Activated CD8-positive, alpha-beta T cell treated with anti-CD3 and anti-CD28 coated beads for 36 hours (primary cell): ENCODE measurements at regions not wholly inside any gene's neighbourhood (a gene's known extent, or its start where the extent isn't known, plus 50 kb on each side); places are given as distances from the start of the nearest gene placed in this dataset.

Experiments
- ATAC-seq: fragments of 200-7000 bp; cut with Tn5 transposase; one replicate; pipeline ENCODE4 v1.10.0; 2021; ENCODE audit warnings: mild to moderate bottlenecking, moderate library complexity
- CTCF ChIA-PET: fragments of 350-600 bp; sonication (Branson Sonifier 250); formaldehyde crosslinking; loops from one replicate; lab custom pipeline; 2021; ENCODE audit warnings: antibody characterized with exemption; lab: Charles Lee
- POLR2A ChIA-PET: fragments of 350-600 bp; sonication (Branson Sonifier 250); formaldehyde crosslinking; loops from one replicate; lab custom pipeline; 2021; ENCODE audit warnings: antibody characterized with exemption; lab: Charles Lee
- DNase-seq: peaks from one replicate; pipeline ENCODE4 v3.0.0-alpha.2; 2020
- H3K27ac Mint-ChIP-seq: one replicate; pipeline ENCODE4 v1.8.0; 2021; ENCODE audit warnings: mild to moderate bottlenecking, mixed read lengths
- H3K27me3 Mint-ChIP-seq: one replicate; pipeline ENCODE4 v1.8.0; 2021; ENCODE audit warnings: mixed read lengths
- H3K36me3 Mint-ChIP-seq: one replicate; pipeline ENCODE4 v1.8.0; 2021; ENCODE audit warnings: low read depth, mixed read lengths
- H3K4me1 Mint-ChIP-seq: one replicate; pipeline ENCODE4 v1.8.0; 2021; ENCODE audit warnings: low read depth, mixed read lengths
- H3K4me3 Mint-ChIP-seq: one replicate; pipeline ENCODE4 v1.8.0; 2021; ENCODE audit warnings: mild to moderate bottlenecking, moderate library complexity, mixed read lengths
- H3K9me3 Mint-ChIP-seq: one replicate; pipeline ENCODE4 v1.8.0; 2021; ENCODE audit warnings: mixed read lengths
- CTCF ChIP-seq: fragments of 200-600 bp; IDR thresholded peaks from one replicate; pipeline ENCODE4 v1.8.0; 2022; ENCODE audit warnings: antibody characterized with exemption, mild to moderate bottlenecking
- intact Hi-C: fragments of 100-400 bp; cut with micrococcal nuclease; formaldehyde crosslinking; loops from one replicate; pipeline ENCODE4 v1.10.0; 2022

GRCh38 chr15:80317389-80318182 lies 65.6 kb upstream of the CTXND1 start:
- H3K27ac Mint-ChIP-seq, result no peak overlapping the region
- no peaks in the 10 kb centered on the region for H3K9me3 Mint-ChIP-seq
- TF ChIP-seq CTCF, result no peak
- DNase-seq (peak; percentile 2), ATAC-seq (no peak)
- no peaks in the 10 kb centered on the region for H3K36me3 Mint-ChIP-seq
- ChIA-PET POLR2A (no interaction called here), CTCF (no interaction called here)
- intact Hi-C loops, result no loop called here
- H3K4me1 Mint-ChIP-seq, result no peaks in the 10 kb centered on the region
- H3K4me3 Mint-ChIP-seq, result no peak overlapping the region
- peaks cover 12% of the 10 kb centered on the region for H3K27me3 Mint-ChIP-seq

- intact Hi-C loops, result no loop called here
- H3K27ac Mint-ChIP-seq, result no peak overlapping the region
- CTCF ChIA-PET, result interaction anchor here (0.9 to 1.1 kb wide), 2 partner anchors 13 to 46 kb away, joined by 3 read pairs; no protein-coding TSS in a partner anchor
- no peak for ATAC-seq
- TF ChIP-seq CTCF, result no peak
- H3K27me3 Mint-ChIP-seq, result peaks cover 9% of the 10 kb centered on the region
- H3K9me3 Mint-ChIP-seq, result peaks cover under 1% of the 10 kb centered on the region
- no peaks in the 10 kb centered on the region for H3K36me3 Mint-ChIP-seq
- no peak overlapping the region for H3K4me3 Mint-ChIP-seq
- POLR2A ChIA-PET, result no interaction called here
- no peak for DNase-seq
- no peaks in the 10 kb centered on the region for H3K4me1 Mint-ChIP-seq
These were observed 69.8 kb upstream of the CTXND1 start for GRCh38 chr15:80321853-80322252.

- Mint-ChIP-seq H3K36me3 (no peaks in the 10 kb centered on the region), H3K4me1 (no peaks in the 10 kb centered on the region), H3K27ac (no peak overlapping the region), H3K4me3 (no peak overlapping the region), H3K27me3 (peaks cover 9% of the 10 kb centered on the region), H3K9me3 (peaks cover 1% of the 10 kb centered on the region)
- no peak for TF ChIP-seq CTCF
- intact Hi-C loops, result no loop called here
- ATAC-seq, result no peak
- CTCF ChIA-PET, result no interaction called here
- POLR2A ChIA-PET, result interaction anchor here (0.9 kb wide), 1 partner anchor 48 kb away, joined by 3 read pairs; no protein-coding TSS in a partner anchor
- no peak for DNase-seq
These were observed 71.3 kb upstream of the CTXND1 start for GRCh38 chr15:80323285-80323684.

GRCh38 chr15:80324545-80325080 lies 72.6 kb upstream of the CTXND1 start:
- intact Hi-C loops, result no loop called here
- no peaks in the 10 kb centered on the region for H3K36me3 Mint-ChIP-seq
- ChIA-PET CTCF (no interaction called here), POLR2A (interaction anchor here (0.5 kb wide), 1 partner anchor 1058 kb away, joined by 3 read pairs; no protein-coding TSS in a partner anchor)
- peaks cover 1% of the 10 kb centered on the region for H3K9me3 Mint-ChIP-seq
- no peak overlapping the region for H3K4me3 Mint-ChIP-seq
- no peak for ATAC-seq
- peaks cover 10% of the 10 kb centered on the region for H3K27me3 Mint-ChIP-seq
- no peak overlapping the region for H3K27ac Mint-ChIP-seq
- DNase-seq, result no peak
- TF ChIP-seq CTCF, result no peak
- H3K4me1 Mint-ChIP-seq, result no peaks in the 10 kb centered on the region

GRCh38 chr15:80325206-80325605 lies 73.2 kb upstream of the CTXND1 start:
- H3K27ac Mint-ChIP-seq, result no peak overlapping the region
- POLR2A ChIA-PET, result interaction anchor here (0.5 kb wide), 1 partner anchor 1058 kb away, joined by 3 read pairs; no protein-coding TSS in a partner anchor
- peaks cover 1% of the 10 kb centered on the region for H3K9me3 Mint-ChIP-seq
- no peak for DNase-seq
- H3K27me3 Mint-ChIP-seq, result peaks cover 5% of the 10 kb centered on the region
- intact Hi-C loops, result no loop called here
- no peaks in the 10 kb centered on the region for H3K36me3 Mint-ChIP-seq
- H3K4me1 Mint-ChIP-seq, result no peaks in the 10 kb centered on the region
- CTCF ChIA-PET, result no interaction called here
- TF ChIP-seq CTCF, result no peak
- no peak overlapping the region for H3K4me3 Mint-ChIP-seq
- no peak for ATAC-seq
